HepG2 (cell line): ENCODE measurements at regions not wholly inside any gene's neighbourhood (a gene's known extent, or its start where the extent isn't known, plus 50 kb on each side); places are given as distances from the start of the nearest gene placed in this dataset.

ENCODE experiments used
- ATAC-seq: fragments of 200-7000 bp; cut with Tn5 transposase; 3 replicates; pipeline ENCODE4 v1.9.1; 2020; ENCODE audit warnings: mild to moderate bottlenecking, moderate library complexity
- BruUV-seq: library from RNA; stranded (reverse); fragments of 400-500 nt; replicated peaks from 2 replicates; lab custom pipeline; 2021; lab: Mats Ljungman, UMichigan
- CTCF ChIA-PET: fragments of 300-600 bp; formaldehyde crosslinking; extraction: SDS; loops from one replicate; lab custom pipeline; 2021; ENCODE audit warnings: low total read pairs, inconsistent platforms, low intra/inter-chr PET ratio; lab: Yijun Ruan, JAX
- POLR2A ChIA-PET: fragments of 350-600 bp; sonication (Branson Sonifier 250); formaldehyde crosslinking; loops from one replicate; lab custom pipeline; 2020; ENCODE audit warnings: antibody characterized with exemption, inconsistent platforms; lab: Yijun Ruan, JAX
- DNase-seq: peaks from one replicate; pipeline ENCODE4 v3.0.0-alpha.2; 2015; ENCODE audit warnings: low spot score
- FAIRE-seq: peaks from 3 replicates; lab custom pipeline; 2011; peaks lifted over from hg19 to GRCh38; lab: Jason Lieb, UNC
- H2AFZ ChIP-seq: one replicate; pipeline ENCODE4 v1.6.1; 2011; ENCODE audit warnings: low read length, inconsistent platforms
- H3K27ac ChIP-seq: fragments of 300-600 bp; 3 replicates; pipeline ENCODE4 v1.8.0; 2011; ENCODE audit warnings: mixed run types, mild to moderate bottlenecking, mixed read lengths, low read length, inconsistent platforms; ENCODE audit not compliant: insufficient read depth; ENCODE audit errors: extremely low read length
- H3K27me3 ChIP-seq, 2 experiments: fragments of 200-600 bp in 1 of 2; 2 replicates in 1 of 2; 3 replicates in 1 of 2; pipeline versions ENCODE4 v1.6.0 to v1.8.0; 2011; ENCODE audit warnings: low read length in 2 of 2, mild to moderate bottlenecking in 2 of 2, moderate library complexity in 2 of 2, inconsistent platforms in 1 of 2; ENCODE audit not compliant: insufficient read depth in 2 of 2, control insufficient read depth in 1 of 2
- H3K36me3 ChIP-seq, 2 experiments: fragments of 200-600 bp in 1 of 2; replicated peaks in 1 of 2; 2 replicates in 1 of 2; 3 replicates in 1 of 2; pipeline versions ENCODE4 v1.5.1 to v1.8.0; 2011; ENCODE audit warnings: low read length in 2 of 2, inconsistent platforms in 1 of 2; ENCODE audit not compliant: insufficient read depth in 2 of 2, control insufficient read depth in 1 of 2
- H3K4me1 ChIP-seq: 2 replicates; pipeline ENCODE4 v1.5.1; 2012; ENCODE audit warnings: low read length, inconsistent platforms; ENCODE audit not compliant: insufficient read depth
- H3K4me2 ChIP-seq: 2 replicates; pipeline ENCODE4 v1.6.0; 2011; ENCODE audit warnings: low read depth, low read length, inconsistent platforms
- H3K4me3 ChIP-seq, 3 experiments: fragments of 200-600 bp in 1 of 3; sonication (generic), shearing (Covaris generic) in 1 of 3; replicated peaks in 1 of 3; 2 replicates each; pipeline ENCODE4 v1.5.1; 2011 to 2016; ENCODE audit warnings: low read length in 3 of 3, inconsistent platforms in 2 of 3, low read depth in 2 of 3, mild to moderate bottlenecking in 2 of 3, control low read depth in 1 of 3, mixed read lengths in 1 of 3; ENCODE audit not compliant: insufficient read depth in 1 of 3
- H3K79me2 ChIP-seq: one replicate; pipeline ENCODE4 v1.6.1; 2011; ENCODE audit warnings: low read length, inconsistent platforms; ENCODE audit not compliant: insufficient read depth
- H3K9ac ChIP-seq: 2 replicates; pipeline ENCODE4 v1.6.0; 2011; ENCODE audit warnings: mild to moderate bottlenecking, low read depth, low read length, inconsistent platforms; ENCODE audit not compliant: insufficient read depth
- H3K9me3 ChIP-seq: 2 replicates; pipeline ENCODE4 v1.5.1; 2012; ENCODE audit warnings: mild to moderate bottlenecking, low read length
- H4K20me1 ChIP-seq: 2 replicates; pipeline ENCODE4 v1.6.0; 2011; ENCODE audit warnings: inconsistent platforms, mild to moderate bottlenecking, low read length, moderate library complexity; ENCODE audit not compliant: insufficient read depth
- ARHGAP35 ChIP-seq: sonication (generic); formaldehyde crosslinking; IDR thresholded peaks from 2 replicates; pipeline ENCODE4 v1.9.0; 2022; ENCODE audit warnings: mild to moderate bottlenecking, inconsistent platforms, moderate library complexity, missing genetic modification reagents, borderline replicate concordance
- ERF ChIP-seq: IDR thresholded peaks from 2 replicates; pipeline ENCODE4 v1.6.1; 2018; ENCODE audit warnings: missing biosample characterization, missing genetic modification reagents
- FOXP1 ChIP-seq, 2 experiments: fragments of 450-650 bp in 1 of 2; IDR thresholded peaks; 2 replicates each; pipeline ENCODE4 v1.6.1; 2017 to 2018; ENCODE audit warnings: antibody characterized with exemption in 1 of 2
- GLI4 ChIP-seq: sonication (generic); formaldehyde crosslinking; IDR thresholded peaks from 2 replicates; pipeline ENCODE4 v1.5.1; 2020; ENCODE audit warnings: missing genetic modification reagents, mild to moderate bottlenecking, moderate library complexity, borderline replicate concordance
- ISX ChIP-seq: sonication (generic); formaldehyde crosslinking; conservative IDR thresholded peaks from 2 replicates; pipeline ENCODE4 v1.5.0; 2020; ENCODE audit warnings: missing genetic modification reagents
- MYC ChIP-seq: sonication (generic); formaldehyde crosslinking; IDR thresholded peaks from 2 replicates; pipeline ENCODE4 v1.9.0; 2021; ENCODE audit warnings: missing genetic modification reagents, borderline replicate concordance
- NFATC3 ChIP-seq: sonication (generic); formaldehyde crosslinking; IDR thresholded peaks from 2 replicates; pipeline ENCODE4 v1.5.1; 2020; ENCODE audit warnings: mild to moderate bottlenecking, missing genetic modification reagents
- ZC3H13 ChIP-seq: sonication (generic); formaldehyde crosslinking; IDR thresholded peaks from 2 replicates; pipeline ENCODE4 v1.8.1; 2023; ENCODE audit warnings: mild to moderate bottlenecking, missing genetic modification reagents, moderate library complexity
- ZNF710 ChIP-seq: sonication (generic); formaldehyde crosslinking; IDR thresholded peaks from 2 replicates; pipeline ENCODE4 v1.5.0; 2020; ENCODE audit warnings: mild to moderate bottlenecking, missing genetic modification reagents, borderline replicate concordance
- WGBS: methylation state at CpG from one replicate; pipeline ENCODE4 v1.1.6; 2017; ENCODE audit warnings: low lambda C conversion rate; 5-methylcytosine and 5-hydroxymethylcytosine counted together
- in situ Hi-C: cut with HindIII; loops from 2 replicates; pipeline ENCODE4 v1.10.0; 2017; ENCODE audit warnings: low pct_unique_long_range_greater_than_20kb; ENCODE audit not compliant: extremely low pct_ligation_motif_present
- intact Hi-C: fragments of 100-400 bp; cut with micrococcal nuclease; formaldehyde crosslinking; loops from one replicate; pipeline ENCODE4 v1.10.0; 2022; ENCODE audit not compliant: unreplicated experiment

GRCh38 chr2:150732064-150732463 is 244.6 kb upstream of the RND3 start:
- in situ Hi-C loops, result no loop called here
- no peak overlapping the region for H3K27ac ChIP-seq
- ChIA-PET CTCF (no interaction called here), POLR2A (no interaction called here)
- H3K4me2 ChIP-seq, result no peak overlapping the region
- no peaks in the 10 kb centered on the region for H3K79me2 ChIP-seq
- intact Hi-C loops, result no loop called here
- H2AFZ ChIP-seq, result no peak overlapping the region
- no peak overlapping the region for H3K4me3 ChIP-seq
- H3K36me3 ChIP-seq, result no peaks in the 10 kb centered on the region
- H3K27me3 ChIP-seq, result no peaks in the 10 kb centered on the region
- TF ChIP-seq ZNF710 (CRISPR knock-in tag), result no peak
- no peak for TF ChIP-seq FOXP1 (IDR thresholded peaks at IDR 0.05)
- TF ChIP-seq FOXP1 (CRISPR knock-in tag; IDR thresholded peaks at IDR 0.05), result no peak
- no peak overlapping the region for H3K9ac ChIP-seq
- no peaks in the 10 kb centered on the region for H3K9me3 ChIP-seq
- no peaks in the 10 kb centered on the region for H3K4me1 ChIP-seq
- ATAC-seq (no peak), FAIRE-seq (no peak), DNase-seq (no peak)
- no peaks in the 10 kb centered on the region for H4K20me1 ChIP-seq
- no TSS peak for BruUV-seq

GRCh38 chr2:150729495-150729955 is 242.1 kb upstream of the RND3 start:
- in situ Hi-C loops, result no loop called here
- H3K4me1 ChIP-seq, result no peaks in the 10 kb centered on the region
- TF ChIP-seq ERF (CRISPR knock-in tag) (no peak), ZC3H13 (CRISPR knock-in tag) (no peak), ARHGAP35 (CRISPR knock-in tag) (no peak), MYC (no peak), ISX (CRISPR knock-in tag) (no peak), NFATC3 (CRISPR knock-in tag) (no peak), GLI4 (CRISPR knock-in tag) (no peak)
- TF ChIP-seq, all 625 proteins: peak for 0
- Histone ChIP-seq H3K4me3 (no peak overlapping the region), H2AFZ (no peak overlapping the region), H3K4me2 (no peak overlapping the region), H3K79me2 (no peaks in the 10 kb centered on the region), H3K27ac (no peak overlapping the region), H4K20me1 (no peaks in the 10 kb centered on the region), H3K9ac (no peak overlapping the region), H3K36me3 (no peaks in the 10 kb centered on the region), H3K9me3 (no peaks in the 10 kb centered on the region), H3K27me3 (no peaks in the 10 kb centered on the region)
- CTCF ChIA-PET, result no interaction called here
- DNase-seq (no peak), FAIRE-seq (no peak), ATAC-seq (no peak)
- intact Hi-C loops, result no loop called here
- BruUV-seq, result no TSS peak
- POLR2A ChIA-PET, result no interaction called here
- 18% methylated on average over 4 of the region's 4 CpGs for WGBS
